MM.1S (cell line): ENCODE measurements at regions not wholly inside any gene's neighbourhood (a gene's known extent, or its start where the extent isn't known, plus 50 kb on each side); places are given as distances from the start of the nearest gene placed in this dataset.

ENCODE experiments used
- DNase-seq: peaks from one replicate; pipeline ENCODE4 v3.0.0-alpha.2; 2015
- H2AFZ ChIP-seq: fragments of 300-600 bp; sonication (generic); 2 replicates; pipeline ENCODE4 v1.6.0; 2016; ENCODE audit warnings: antibody characterized with exemption, low read length
- H3F3A ChIP-seq: fragments of 300-600 bp; sonication (generic); 2 replicates; pipeline ENCODE4 v1.6.1; 2016; ENCODE audit warnings: mild to moderate bottlenecking, antibody characterized with exemption, low read length, moderate library complexity, mixed read lengths; ENCODE audit not compliant: insufficient read depth
- H3K27ac ChIP-seq: fragments of 300-600 bp; sonication (generic); 2 replicates; pipeline ENCODE4 v1.5.1; 2016; ENCODE audit warnings: mild to moderate bottlenecking, low read length
- H3K27me3 ChIP-seq: fragments of 300-600 bp; sonication (generic); replicated peaks from 2 replicates; pipeline ENCODE4 v1.6.0; 2016; ENCODE audit warnings: low read length; ENCODE audit not compliant: insufficient read depth
- H3K36me3 ChIP-seq: fragments of 300-600 bp; sonication (generic); replicated peaks from 2 replicates; pipeline ENCODE4 v1.6.1; 2016; ENCODE audit warnings: mild to moderate bottlenecking, low read length, mixed read lengths; ENCODE audit not compliant: insufficient read depth
- H3K4me1 ChIP-seq: fragments of 300-600 bp; sonication (generic); 2 replicates; pipeline ENCODE4 v1.6.1; 2016; ENCODE audit warnings: low read length, mixed read lengths
- H3K4me2 ChIP-seq: fragments of 300-600 bp; sonication (generic); 2 replicates; pipeline ENCODE4 v1.6.0; 2016; ENCODE audit warnings: low read depth, low read length
- H3K4me3 ChIP-seq: fragments of 300-600 bp; sonication (generic); 2 replicates; pipeline ENCODE4 v1.5.1; 2016; ENCODE audit warnings: low read length, mixed read lengths
- H3K79me2 ChIP-seq: fragments of 300-600 bp; sonication (generic); 2 replicates; pipeline ENCODE4 v1.6.1; 2016; ENCODE audit warnings: mixed run types, low read length, mixed read lengths
- H3K9ac ChIP-seq: fragments of 300-600 bp; sonication (generic); 2 replicates; pipeline ENCODE4 v1.6.1; 2016; ENCODE audit warnings: low read length, mixed read lengths
- H3K9me2 ChIP-seq: fragments of 300-600 bp; sonication (generic); replicated peaks from 2 replicates; pipeline ENCODE4 v1.6.1; 2016; ENCODE audit warnings: mild to moderate bottlenecking, low read length, mixed read lengths; ENCODE audit not compliant: insufficient read depth
- H3K9me3 ChIP-seq: fragments of 300-600 bp; sonication (generic); replicated peaks from 2 replicates; pipeline ENCODE4 v1.6.1; 2016; ENCODE audit warnings: mild to moderate bottlenecking, low read length, mixed read lengths; ENCODE audit not compliant: insufficient read depth
- H4K20me1 ChIP-seq: fragments of 300-600 bp; sonication (generic); 2 replicates; pipeline ENCODE4 v1.6.1; 2016; ENCODE audit warnings: mild to moderate bottlenecking, low read length, moderate library complexity, mixed read lengths; ENCODE audit not compliant: insufficient read depth
- CTCF ChIP-seq: fragments of 300-600 bp; sonication (generic); IDR thresholded peaks from 2 replicates; pipeline ENCODE4 v1.5.1; 2016; ENCODE audit warnings: antibody characterized with exemption, low read length, mixed read lengths
- EZH2 ChIP-seq: fragments of 300-600 bp; sonication (generic); optimal IDR thresholded peaks from 2 replicates; pipeline ENCODE3; 2017; ENCODE audit warnings: low read depth, mild to moderate bottlenecking, antibody characterized with exemption, low read length, mixed read lengths
- EZH2phosphoT487 ChIP-seq: fragments of 300-600 bp; sonication (generic); IDR thresholded peaks from 2 replicates; pipeline ENCODE4 v1.6.1; 2018; ENCODE audit warnings: antibody characterized with exemption, low read length

- Histone ChIP-seq H3K4me2 (no peak overlapping the region), H3K36me3 (no peaks in the 10 kb centered on the region), H3K27me3 (no peaks in the 10 kb centered on the region), H3F3A (no peaks in the 10 kb centered on the region), H3K4me1 (no peaks in the 10 kb centered on the region), H4K20me1 (no peaks in the 10 kb centered on the region), H3K4me3 (no peak overlapping the region), H3K27ac (no peak overlapping the region), H2AFZ (no peak overlapping the region), H3K9me3 (no peaks in the 10 kb centered on the region), H3K9me2 (no peaks in the 10 kb centered on the region), H3K79me2 (no peaks in the 10 kb centered on the region), H3K9ac (no peak overlapping the region)
- no peak for DNase-seq
- TF ChIP-seq EZH2 (no peak), CTCF (no peak), EZH2phosphoT487 (no peak)
Measured at GRCh38 chr3:23686519-23686918, 119.2 kb upstream of the UBE2E1 start.

- TF ChIP-seq EZH2phosphoT487 (no peak), CTCF (no peak), EZH2 (no peak)
Measured at GRCh38 chr3:23691357-23691895, 114.3 kb upstream of the UBE2E1 start.

DNA sequence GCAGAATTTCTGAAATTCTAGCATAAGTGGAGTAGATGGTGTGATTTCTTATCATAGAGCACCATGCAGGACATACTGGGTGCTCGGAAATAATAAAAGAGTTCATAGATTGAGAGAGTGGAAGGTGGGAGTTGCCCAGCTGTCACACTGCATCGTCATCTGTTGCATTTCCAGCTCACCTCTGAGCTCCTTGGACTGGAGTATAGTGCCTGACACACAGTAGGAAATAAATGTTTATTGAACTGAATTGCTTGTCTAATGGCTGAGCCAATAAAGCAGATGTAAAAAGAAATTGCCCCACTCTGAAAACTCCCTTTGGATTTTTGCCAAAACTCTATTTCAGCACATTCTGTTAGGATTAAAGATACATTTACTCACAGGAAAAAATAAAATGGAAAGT is 108.9 kb upstream of the UBE2E1 start:
- Histone ChIP-seq H3K4me1 (peaks cover 4% of the 10 kb centered on the region; the same call in 1 of the 2 replicates), H3F3A (no peaks in the 10 kb centered on the region), H3K9me3 (no peaks in the 10 kb centered on the region), H3K27ac (no peak overlapping the region), H3K9me2 (no peaks in the 10 kb centered on the region), H3K4me2 (no peak overlapping the region), H3K79me2 (no peaks in the 10 kb centered on the region), H2AFZ (no peak overlapping the region), H3K9ac (no peak overlapping the region), H3K27me3 (no peaks in the 10 kb centered on the region), H3K4me3 (no peak overlapping the region), H4K20me1 (no peaks in the 10 kb centered on the region), H3K36me3 (no peaks in the 10 kb centered on the region)
- TF ChIP-seq CTCF (no peak), EZH2phosphoT487 (no peak), EZH2 (no peak)
- no peak for DNase-seq

More at GRCh38 chr3:23691357-23691895, 114.3 kb upstream of the UBE2E1 start:
- no peak overlapping the region for H3K27ac ChIP-seq
- H3K9me3 ChIP-seq: no peaks in the 10 kb centered on the region
- H4K20me1 ChIP-seq: no peaks in the 10 kb centered on the region
- no peak for DNase-seq
- H3K9me2 ChIP-seq: no peaks in the 10 kb centered on the region
- H3F3A ChIP-seq: no peaks in the 10 kb centered on the region
- no peaks in the 10 kb centered on the region for H3K36me3 ChIP-seq
- H3K4me3 ChIP-seq: no peak overlapping the region
- H3K4me1 ChIP-seq: no peaks in the 10 kb centered on the region
- no peaks in the 10 kb centered on the region for H3K79me2 ChIP-seq
- H3K9ac ChIP-seq: no peak overlapping the region
- no peaks in the 10 kb centered on the region for H3K27me3 ChIP-seq
- H3K4me2 ChIP-seq: no peak overlapping the region
- H2AFZ ChIP-seq: no peak overlapping the region
